ENCODE measurements at regions not wholly inside any gene's neighbourhood (a gene's known extent, or its start where the extent isn't known, plus 50 kb on each side); places are given as distances from the start of the nearest gene placed in this dataset.
"Not testable (repeated sequence)": the region's sequence is repeated elsewhere in the genome, so short reads cannot be mapped to it uniquely, and the experiment has no call there.

- Histone ChIP-seq H3K27ac (ENCODE audit: low read length) (no peak overlapping the region), H3K4me3 (ENCODE audit: low read depth in 2 of 2, low read length in 2 of 2) (no peak overlapping the region), H3K9me3 (ENCODE audit: control insufficient read depth, insufficient read depth, low read depth, low read length) (no peaks in the 10 kb centered on the region), H3K27me3 (ENCODE audit: control insufficient read depth, insufficient read depth, low read length) (no peaks in the 10 kb centered on the region), H3K4me1 (ENCODE audit: control insufficient read depth, insufficient read depth, low read length) (no peaks in the 10 kb centered on the region), H3K36me3 (ENCODE audit: control insufficient read depth, insufficient read depth, low read length) (no peaks in the 10 kb centered on the region)
- POLR2A ChIA-PET: no interaction called here
- TF ChIP-seq REST (IDR thresholded peaks at IDR 0.05; ENCODE audit: insufficient read depth in 1 of 2, low read depth in 2 of 2, low read length in 1 of 2) (no peak), CTCF (IDR thresholded peaks at IDR 0.05) (no peak), POLR2AphosphoS5 (IDR thresholded peaks at IDR 0.05; ENCODE audit: low read depth, low read length) (no peak), TCF7L2 (IDR thresholded peaks at IDR 0.05; ENCODE audit: low read depth, low read length) (no peak), SIN3A (IDR thresholded peaks at IDR 0.05; ENCODE audit: borderline replicate concordance, insufficient read depth, low read depth, low read length) (no peak)
- intact Hi-C loops (cut with micrococcal nuclease; ENCODE audit: unreplicated experiment): no loop called here
- in situ Hi-C loops (cut with HindIII; ENCODE audit: low pct_unique_long_range_greater_than_20kb, low sequenced_read_pairs): no loop called here
- DNase-seq (ENCODE audit: low read depth, low spot score) (no peak), ATAC-seq (no peak)
- CTCF ChIA-PET: no interaction called here
- no TSS peak for BruUV-seq (replicated peaks)
Observed at GRCh38 chr14:83714151-83714550, 1815.8 kb upstream of the FLRT2 start.

GRCh38 chr14:83719435-83719834 lies 1810.5 kb upstream of the FLRT2 start:
- H3K27me3 ChIP-seq (ENCODE audit: control insufficient read depth, insufficient read depth, low read length); H3K4me3 ChIP-seq (ENCODE audit: low read depth in 2 of 2, low read length in 2 of 2); POLR2A ChIA-PET; BruUV-seq (replicated peaks); DNase-seq (ENCODE audit: low read depth, low spot score); CTCF ChIA-PET; intact Hi-C loops (cut with micrococcal nuclease; ENCODE audit: unreplicated experiment); H3K4me1 ChIP-seq (ENCODE audit: control insufficient read depth, insufficient read depth, low read length); in situ Hi-C loops (cut with HindIII; ENCODE audit: low pct_unique_long_range_greater_than_20kb, low sequenced_read_pairs); ATAC-seq; H3K27ac ChIP-seq (ENCODE audit: low read length); H3K9me3 ChIP-seq (ENCODE audit: control insufficient read depth, insufficient read depth, low read depth, low read length); H3K36me3 ChIP-seq (ENCODE audit: control insufficient read depth, insufficient read depth, low read length): not testable (repeated sequence)

GRCh38 chr14:83733670-83734069 lies 1796.3 kb upstream of the FLRT2 start:
- Histone ChIP-seq H3K4me1 (ENCODE audit: control insufficient read depth, insufficient read depth, low read length) (no peaks in the 10 kb centered on the region), H3K9me3 (ENCODE audit: control insufficient read depth, insufficient read depth, low read depth, low read length) (no peaks in the 10 kb centered on the region), H3K27me3 (ENCODE audit: control insufficient read depth, insufficient read depth, low read length) (no peaks in the 10 kb centered on the region), H3K27ac (ENCODE audit: low read length) (no peak overlapping the region), H3K36me3 (ENCODE audit: control insufficient read depth, insufficient read depth, low read length) (no peaks in the 10 kb centered on the region), H3K4me3 (ENCODE audit: low read depth in 2 of 2, low read length in 2 of 2) (no peak overlapping the region)
- no TSS peak for BruUV-seq (replicated peaks)
- intact Hi-C loops (cut with micrococcal nuclease; ENCODE audit: unreplicated experiment): no loop called here
- ChIA-PET POLR2A (no interaction called here), CTCF (no interaction called here)
- DNase-seq (ENCODE audit: low read depth, low spot score): no peak
- no peak for TF ChIP-seq TCF7L2 (IDR thresholded peaks at IDR 0.05; ENCODE audit: low read depth, low read length)
- TF ChIP-seq REST (IDR thresholded peaks at IDR 0.05; ENCODE audit: insufficient read depth in 1 of 2, low read depth in 2 of 2, low read length in 1 of 2): no peak
- no peak for TF ChIP-seq SIN3A (IDR thresholded peaks at IDR 0.05; ENCODE audit: borderline replicate concordance, insufficient read depth, low read depth, low read length)
- no peak for TF ChIP-seq CTCF (IDR thresholded peaks at IDR 0.05)
- TF ChIP-seq POLR2AphosphoS5 (IDR thresholded peaks at IDR 0.05; ENCODE audit: low read depth, low read length): no peak
- ATAC-seq: no peak
- in situ Hi-C loops (cut with HindIII; ENCODE audit: low pct_unique_long_range_greater_than_20kb, low sequenced_read_pairs): no loop called here
